T-cell (primary cell): ENCODE measurements at regions not wholly inside any gene's neighbourhood (a gene's known extent, or its start where the extent isn't known, plus 50 kb on each side); places are given as distances from the start of the nearest gene placed in this dataset.

ENCODE experiments used
- ATAC-seq, 4 experiments: fragments of 200-7000 bp in 3 of 4; fragments of 150-1000 bp in 1 of 4; cut with Tn5 transposase; replicated peaks in 1 of 4; 1 replicate in 3 of 4; 2 replicates in 1 of 4; pipeline ENCODE4 v1.10.0; 2021; ENCODE audit warnings: moderate library complexity in 3 of 4, mild to moderate bottlenecking in 2 of 4, moderate number of reproducible peaks in 1 of 4
- CTCF ChIA-PET, 2 donors: fragments of 300-600 bp; sonication (Branson Sonifier 250); formaldehyde crosslinking; loops; one replicate each; lab custom pipeline; 2022; ENCODE audit warnings: antibody characterized with exemption in 2 of 2; lab: Charles Lee
- POLR2A ChIA-PET, 2 donors: fragments of 300-600 bp; sonication (Branson Sonifier 250); formaldehyde crosslinking; loops; one replicate each; lab custom pipeline; 2022; ENCODE audit warnings: antibody characterized with exemption in 2 of 2; lab: Charles Lee
- DNase-seq, 35 experiments: peaks; one replicate each; pipeline versions ENCODE4 v3.0.0 to v3.0.0-alpha.2; 2013 to 2023
- H3K27ac ChIP-seq: one replicate; pipeline ENCODE4 v1.5.1; 2013; ENCODE audit warnings: low read length
- H3K27me3 ChIP-seq, 2 experiments: replicated peaks in 1 of 2; 1 replicate in 1 of 2; 2 replicates in 1 of 2; pipeline versions ENCODE4 v1.6.1 to v1.7.0; 2013; ENCODE audit warnings: low read length in 1 of 2, mixed read lengths in 1 of 2; ENCODE audit not compliant: control insufficient read depth in 2 of 2, insufficient read depth in 2 of 2; ENCODE audit errors: extremely low read depth in 1 of 2
- H3K36me3 ChIP-seq, 2 donors: 1 replicate in 1 of 2; 2 replicates in 1 of 2; pipeline versions ENCODE4 v1.6.1 to v1.7.0; 2013; ENCODE audit warnings: low read length in 1 of 2; ENCODE audit not compliant: control insufficient read depth in 2 of 2, insufficient read depth in 1 of 2; ENCODE audit errors: extremely low read depth in 1 of 2
- H3K4me1 ChIP-seq, 2 experiments: 1 replicate in 1 of 2; 2 replicates in 1 of 2; pipeline versions ENCODE4 v1.6.1 to v1.7.0; 2013; ENCODE audit warnings: low read length in 2 of 2, mixed read lengths in 1 of 2; ENCODE audit not compliant: insufficient read depth in 2 of 2, control insufficient read depth in 1 of 2; ENCODE audit errors: extremely low read depth in 1 of 2
- H3K4me3 ChIP-seq, 2 donors: 1 replicate in 1 of 2; 2 replicates in 1 of 2; pipeline versions ENCODE4 v1.5.1 to v1.7.0; 2013; ENCODE audit warnings: mild to moderate bottlenecking in 2 of 2, low read length in 1 of 2, moderate library complexity in 1 of 2; ENCODE audit not compliant: control insufficient read depth in 1 of 2; ENCODE audit errors: extremely low read depth in 1 of 2
- H3K9me3 ChIP-seq: 2 replicates; pipeline ENCODE4 v1.7.0; 2013
- H3K27ac Mint-ChIP-seq, 2 donors: one replicate each; pipeline ENCODE4 v1.8.0; 2020 to 2021; ENCODE audit warnings: mild to moderate bottlenecking in 2 of 2, mixed read lengths in 2 of 2
- H3K27me3 Mint-ChIP-seq, 2 donors: one replicate each; pipeline ENCODE4 v1.8.0; 2021 to 2022; ENCODE audit warnings: mixed read lengths in 2 of 2
- H3K36me3 Mint-ChIP-seq: one replicate; pipeline ENCODE4 v1.8.0; 2021; ENCODE audit warnings: mixed read lengths
- H3K4me1 Mint-ChIP-seq, 3 donors: one replicate each; pipeline ENCODE4 v1.8.0; 2020 to 2022; ENCODE audit warnings: mixed read lengths in 3 of 3, mild to moderate bottlenecking in 1 of 3
- H3K4me3 Mint-ChIP-seq, 3 donors: one replicate each; pipeline ENCODE4 v1.8.0; 2020 to 2022; ENCODE audit warnings: mild to moderate bottlenecking in 3 of 3, mixed read lengths in 3 of 3, moderate library complexity in 3 of 3
- H3K9me3 Mint-ChIP-seq, 3 donors: one replicate each; pipeline ENCODE4 v1.8.0; 2020 to 2022; ENCODE audit warnings: mixed read lengths in 3 of 3
- WGBS: methylation state at CpG from one replicate; pipeline ENCODE4 v1.1.5; 2013; ENCODE audit warnings: missing lambda C conversion rate; ENCODE audit not compliant: insufficient coverage; 5-methylcytosine and 5-hydroxymethylcytosine counted together

DNA sequence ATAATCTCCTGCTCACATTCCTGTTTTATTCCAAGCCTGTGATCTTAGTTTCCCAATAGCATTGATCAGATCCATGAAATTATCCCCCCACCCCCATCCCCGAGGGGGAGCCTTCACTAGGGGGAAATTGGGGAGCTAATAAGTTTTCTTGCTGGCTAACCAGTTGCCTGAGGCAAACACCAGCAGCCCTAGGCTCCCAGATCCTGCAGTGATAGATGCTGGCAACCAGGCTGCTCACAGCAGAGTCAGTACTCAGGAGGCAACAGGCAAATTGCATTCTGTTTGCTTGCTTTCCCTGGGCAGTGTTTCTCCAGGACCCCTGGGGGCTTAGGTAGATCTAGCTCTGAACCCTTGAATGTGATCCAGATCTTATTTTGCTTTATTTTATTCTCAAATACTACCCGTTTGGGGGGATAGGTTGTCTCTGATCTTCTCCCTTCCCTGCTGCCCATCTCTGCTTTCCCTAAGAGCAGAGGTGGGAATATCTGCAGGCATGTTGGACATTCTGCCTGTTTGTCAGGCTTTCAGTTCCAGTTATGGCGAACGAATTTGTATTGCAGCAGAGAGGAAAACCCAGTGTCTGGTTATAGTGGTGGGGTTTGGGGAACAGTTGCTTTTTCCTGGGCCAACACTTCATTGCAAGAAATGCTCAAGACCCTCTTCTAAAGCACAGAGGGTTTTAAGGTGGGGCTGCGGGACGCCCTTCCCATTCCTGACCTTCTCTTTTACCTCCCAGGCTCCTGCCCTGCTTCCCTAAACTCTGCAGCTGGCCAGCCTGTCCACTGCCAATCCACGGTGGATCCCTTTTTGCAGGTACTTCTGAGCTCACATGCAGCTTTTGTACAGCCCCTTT is 289.8 kb upstream of the PLXNA2 start:
- DNase-seq: no peak
- Mint-ChIP-seq H3K4me1 (no peaks in the 10 kb centered on the region), H3K27ac (no peak overlapping the region), H3K4me3 (no peak overlapping the region), H3K9me3 (no peaks in the 10 kb centered on the region), H3K36me3 (no peaks in the 10 kb centered on the region), H3K27me3 (peaks cover 3 to 24% of the 10 kb centered on the region in 2 donors)
- WGBS: 71% methylated on average over 5 of the region's 7 CpGs
- H3K36me3 ChIP-seq: no peaks in the 10 kb centered on the region
- ATAC-seq: no peak
- ChIA-PET POLR2A (no interaction called here), CTCF (no interaction called here)
- H3K4me3 ChIP-seq: no peak overlapping the region
- no peaks in the 10 kb centered on the region for H3K4me1 ChIP-seq
- no peak overlapping the region for H3K27ac ChIP-seq
- no peaks in the 10 kb centered on the region for H3K9me3 ChIP-seq
- H3K27me3 ChIP-seq: peaks cover 0 to 4% of the 10 kb centered on the region in 2 experiments

DNA sequence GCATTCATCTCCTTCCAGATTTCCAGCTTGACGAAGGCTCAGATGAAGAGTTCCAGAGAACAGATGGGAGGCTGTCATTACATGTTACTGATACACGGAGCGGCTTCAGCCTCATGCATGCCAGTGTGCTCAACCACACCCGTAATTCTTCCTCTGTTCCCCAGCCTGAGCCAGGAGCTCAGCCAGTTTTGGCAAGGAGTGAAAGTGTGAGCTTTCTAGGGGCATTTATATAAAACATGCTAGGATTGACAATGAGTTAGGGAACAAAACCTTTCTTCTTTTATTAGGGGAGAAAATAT is 290.4 kb upstream of the PLXNA2 start:
- H3K27me3 Mint-ChIP-seq: peaks cover 3 to 21% of the 10 kb centered on the region in 2 donors
- WGBS: no CpG with 5 or more reads among the region's 4 CpGs
- Histone ChIP-seq H3K27ac (no peak overlapping the region), H3K36me3 (no peaks in the 10 kb centered on the region), H3K27me3 (peaks cover 0 to 4% of the 10 kb centered on the region in 2 experiments), H3K4me3 (no peak overlapping the region), H3K4me1 (no peaks in the 10 kb centered on the region), H3K9me3 (no peaks in the 10 kb centered on the region)
- no peaks in the 10 kb centered on the region for H3K36me3 Mint-ChIP-seq
- no peak for ATAC-seq
- no peak for DNase-seq
- POLR2A ChIA-PET: no interaction called here
- H3K27ac Mint-ChIP-seq: no peak overlapping the region
- H3K4me1 Mint-ChIP-seq: no peaks in the 10 kb centered on the region
- CTCF ChIA-PET: no interaction called here
- H3K4me3 Mint-ChIP-seq: no peak overlapping the region
- no peaks in the 10 kb centered on the region for H3K9me3 Mint-ChIP-seq

DNA sequence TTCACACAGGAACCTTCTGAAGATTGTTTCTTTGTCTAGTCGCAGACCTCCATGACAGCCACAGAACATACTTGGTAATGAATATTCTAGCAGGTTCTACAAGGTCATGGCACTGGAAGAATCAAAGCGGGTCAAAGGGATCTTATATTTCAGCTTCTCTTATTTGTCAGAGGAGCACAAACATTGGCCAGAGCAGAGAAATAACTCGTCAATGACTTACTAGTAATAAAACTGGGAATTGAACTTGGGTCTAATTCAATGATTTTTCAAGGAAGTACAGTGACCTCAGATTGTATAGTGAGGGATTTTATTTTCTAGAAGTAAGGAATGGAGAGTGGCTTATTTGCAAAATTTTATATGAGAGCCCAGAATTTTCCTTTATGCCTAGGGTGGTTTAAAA is 290.8 kb upstream of the PLXNA2 start:
- Histone ChIP-seq H3K27me3 (peaks cover 0 to 4% of the 10 kb centered on the region in 2 experiments), H3K27ac (no peak overlapping the region), H3K36me3 (no peaks in the 10 kb centered on the region), H3K4me1 (no peaks in the 10 kb centered on the region), H3K4me3 (no peak overlapping the region), H3K9me3 (no peaks in the 10 kb centered on the region)
- H3K36me3 Mint-ChIP-seq: no peaks in the 10 kb centered on the region
- ATAC-seq (no peak), DNase-seq (no peak)
- ChIA-PET POLR2A (no interaction called here), CTCF (no interaction called here)
- H3K27me3 Mint-ChIP-seq: peaks cover 3 to 21% of the 10 kb centered on the region in 2 donors
- H3K4me1 Mint-ChIP-seq: no peaks in the 10 kb centered on the region
- WGBS: 92% methylated on average over 2 of the region's 3 CpGs
- no peak overlapping the region for H3K27ac Mint-ChIP-seq
- no peak overlapping the region for H3K4me3 Mint-ChIP-seq
- no peaks in the 10 kb centered on the region for H3K9me3 Mint-ChIP-seq

DNA sequence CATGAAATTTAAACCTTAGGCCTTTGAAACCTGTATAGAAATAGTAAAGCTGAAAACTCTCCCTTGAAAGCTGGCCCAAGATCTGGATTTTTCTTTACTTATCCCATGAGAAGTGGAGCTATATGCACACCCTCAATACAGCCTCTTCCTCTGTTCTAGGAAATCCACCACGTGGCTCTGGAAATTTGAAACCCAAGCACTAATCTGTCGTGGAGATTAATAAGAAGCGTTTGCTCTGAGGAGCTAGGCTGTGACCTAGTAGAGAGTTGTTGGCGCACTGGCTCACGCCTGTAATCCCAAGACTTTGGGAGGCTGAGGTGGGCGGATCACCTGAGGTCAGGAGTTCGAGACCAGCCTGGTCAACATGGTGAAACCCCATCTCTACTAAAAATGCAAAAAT is 291.3 kb upstream of the PLXNA2 start:
- peaks cover 3 to 21% of the 10 kb centered on the region in 2 donors for H3K27me3 Mint-ChIP-seq
- Histone ChIP-seq H3K27me3 (peaks cover 0 to 4% of the 10 kb centered on the region in 2 experiments), H3K4me3 (no peak overlapping the region), H3K27ac (no peak overlapping the region), H3K4me1 (no peaks in the 10 kb centered on the region), H3K9me3 (no peaks in the 10 kb centered on the region), H3K36me3 (no peaks in the 10 kb centered on the region)
- no peaks in the 10 kb centered on the region for H3K4me1 Mint-ChIP-seq
- no peak overlapping the region for H3K27ac Mint-ChIP-seq
- H3K36me3 Mint-ChIP-seq: no peaks in the 10 kb centered on the region
- 71% methylated on average over 4 of the region's 7 CpGs for WGBS
- no peak for ATAC-seq
- POLR2A ChIA-PET: no interaction called here
- CTCF ChIA-PET: no interaction called here
- H3K9me3 Mint-ChIP-seq: no peaks in the 10 kb centered on the region
- no peak overlapping the region for H3K4me3 Mint-ChIP-seq
- no peak for DNase-seq

DNA sequence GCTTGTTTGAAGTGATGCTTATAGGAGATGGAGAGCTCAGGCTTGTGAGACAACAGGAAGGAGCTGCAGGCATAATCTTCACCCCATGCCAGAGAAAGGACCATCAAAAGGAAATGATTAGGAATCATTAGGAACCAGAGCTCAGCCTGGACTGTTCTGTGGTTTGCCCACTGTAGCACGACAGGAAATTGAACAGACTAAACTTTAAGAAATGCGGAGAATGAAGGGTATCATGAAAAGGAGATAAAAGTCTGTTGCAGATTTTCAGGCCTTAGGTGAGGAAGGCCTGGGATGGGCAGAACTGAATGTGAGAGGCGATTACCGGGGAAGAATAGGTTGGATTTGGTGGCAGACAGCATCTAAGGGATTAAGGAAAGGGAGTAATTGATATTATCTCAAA is 292.0 kb upstream of the PLXNA2 start:
- no peaks in the 10 kb centered on the region for H3K4me1 Mint-ChIP-seq
- Histone ChIP-seq H3K4me1 (peaks cover 0 to 5% of the 10 kb centered on the region in 2 experiments), H3K27ac (no peak overlapping the region), H3K9me3 (no peaks in the 10 kb centered on the region), H3K36me3 (no peaks in the 10 kb centered on the region), H3K4me3 (no peak overlapping the region), H3K27me3 (peaks cover 0 to 4% of the 10 kb centered on the region in 2 experiments)
- DNase-seq: no peak
- no peaks in the 10 kb centered on the region for H3K9me3 Mint-ChIP-seq
- WGBS: 29% methylated on average over 3 of the region's 4 CpGs
- POLR2A ChIA-PET: no interaction called here
- H3K27me3 Mint-ChIP-seq: peaks cover 3 to 21% of the 10 kb centered on the region in 2 donors
- H3K4me3 Mint-ChIP-seq: no peak overlapping the region
- H3K27ac Mint-ChIP-seq: no peak overlapping the region
- no peaks in the 10 kb centered on the region for H3K36me3 Mint-ChIP-seq
- CTCF ChIA-PET: no interaction called here
- no peak for ATAC-seq

DNA sequence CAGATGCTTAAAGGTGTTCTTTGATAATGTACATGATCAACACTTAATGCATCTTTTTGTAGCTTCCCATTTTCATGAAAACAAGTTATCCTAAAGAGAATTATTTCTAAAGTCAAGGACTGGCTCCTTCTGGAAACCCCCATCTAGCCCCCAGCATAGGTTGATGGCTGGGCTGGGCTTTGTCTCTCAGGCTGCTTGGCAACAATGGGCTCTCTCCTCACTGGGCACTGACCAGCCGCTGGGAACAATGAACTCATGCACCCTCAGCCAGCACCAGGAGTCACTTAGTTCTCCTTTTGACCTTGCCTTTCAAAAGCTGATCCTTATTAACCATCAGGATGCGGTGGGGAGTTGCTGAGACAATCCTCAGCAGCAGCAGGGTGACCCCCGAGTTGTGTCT is 293.0 kb upstream of the PLXNA2 start:
- CTCF ChIA-PET: no interaction called here
- H3K4me1 ChIP-seq: peaks cover 0 to 5% of the 10 kb centered on the region in 2 experiments
- peaks cover 0 to 4% of the 10 kb centered on the region in 2 experiments for H3K27me3 ChIP-seq
- peaks cover 3 to 25% of the 10 kb centered on the region in 2 donors for H3K27me3 Mint-ChIP-seq
- H3K4me1 Mint-ChIP-seq: no peaks in the 10 kb centered on the region
- no peak for DNase-seq
- no peak overlapping the region for H3K27ac ChIP-seq
- no peaks in the 10 kb centered on the region for H3K9me3 ChIP-seq
- POLR2A ChIA-PET: no interaction called here
- H3K4me3 Mint-ChIP-seq: no peak overlapping the region
- H3K4me3 ChIP-seq: no peak overlapping the region
- H3K36me3 Mint-ChIP-seq: no peaks in the 10 kb centered on the region
- no peaks in the 10 kb centered on the region for H3K36me3 ChIP-seq
- H3K9me3 Mint-ChIP-seq: no peaks in the 10 kb centered on the region
- 100% methylated on average over 1 of the region's 3 CpGs for WGBS
- no peak overlapping the region for H3K27ac Mint-ChIP-seq
- ATAC-seq: no peak
